Activated T-cell treated with anti-CD3 and anti-CD28 coated beads, Interleukin-2, amount 50 U/mL, for 72 hours (primary cell): ENCODE measurements at regions not wholly inside any gene's neighbourhood (a gene's known extent, or its start where the extent isn't known, plus 50 kb on each side); places are given as distances from the start of the nearest gene placed in this dataset.
A peak's percentile ranks its signal among the peaks of the same experiment; 100 is the strongest.
"Not testable (repeated sequence)": the region's sequence is repeated elsewhere in the genome, so short reads cannot be mapped to it uniquely, and the experiment has no call there.

Experiments
- ATAC-seq, 2 donors: fragments of 150-1000 bp; cut with Tn5 transposase; replicated peaks in 1 of 2; 2 replicates each; pipeline ENCODE4 v1.10.0; 2021; ENCODE audit warnings: moderate library complexity in 2 of 2, mild to moderate bottlenecking in 1 of 2
- DNase-seq, 2 donors: peaks; one replicate each; pipeline ENCODE4 v3.0.0; 2021 to 2022; ENCODE audit warnings: mixed read lengths in 1 of 2
- H3K27ac Mint-ChIP-seq: one replicate; pipeline ENCODE4 v1.8.0; 2022; ENCODE audit warnings: mild to moderate bottlenecking, moderate library complexity, mixed read lengths
- H3K27me3 Mint-ChIP-seq: one replicate; pipeline ENCODE4 v1.8.0; 2022; ENCODE audit warnings: low read depth, mixed read lengths
- H3K36me3 Mint-ChIP-seq, 2 donors: one replicate each; pipeline ENCODE4 v1.8.0; 2022; ENCODE audit warnings: mixed read lengths in 2 of 2, mild to moderate bottlenecking in 1 of 2; ENCODE audit not compliant: insufficient read depth in 2 of 2
- H3K4me1 Mint-ChIP-seq: one replicate; pipeline ENCODE4 v1.8.0; 2022; ENCODE audit warnings: low read depth, mixed read lengths
- H3K4me3 Mint-ChIP-seq, 2 donors: one replicate each; pipeline ENCODE4 v1.8.0; 2022; ENCODE audit warnings: mild to moderate bottlenecking in 2 of 2, mixed read lengths in 2 of 2, moderate library complexity in 2 of 2
- H3K9me3 Mint-ChIP-seq, 2 donors: one replicate each; pipeline ENCODE4 v1.8.0; 2022; ENCODE audit warnings: mixed read lengths in 2 of 2

DNA sequence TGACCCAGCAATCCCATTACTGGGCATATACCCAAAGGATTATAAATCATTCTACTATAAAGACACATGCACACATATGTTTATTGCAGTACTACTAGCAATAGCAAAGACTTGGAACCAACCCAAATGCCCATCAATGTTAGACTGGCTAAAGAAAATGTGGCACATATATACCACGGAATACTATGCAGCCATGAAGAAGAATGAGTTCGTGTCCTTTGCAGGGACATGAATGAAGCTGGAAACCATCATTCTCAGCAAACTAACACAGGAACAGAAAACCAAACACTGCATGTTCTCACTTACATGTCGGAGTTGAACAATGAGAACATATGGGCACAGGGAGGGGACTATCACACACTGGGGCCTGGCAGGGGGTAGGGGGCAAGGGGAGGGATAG, 183.0 kb downstream of the HACE1 start:
- H3K9me3 Mint-ChIP-seq, result peaks cover 9 to 19% of the 10 kb centered on the region in 2 donors
- H3K27ac Mint-ChIP-seq, H3K36me3 Mint-ChIP-seq, H3K27me3 Mint-ChIP-seq, ATAC-seq, DNase-seq, H3K4me3 Mint-ChIP-seq, H3K4me1 Mint-ChIP-seq: not testable (repeated sequence)

DNA sequence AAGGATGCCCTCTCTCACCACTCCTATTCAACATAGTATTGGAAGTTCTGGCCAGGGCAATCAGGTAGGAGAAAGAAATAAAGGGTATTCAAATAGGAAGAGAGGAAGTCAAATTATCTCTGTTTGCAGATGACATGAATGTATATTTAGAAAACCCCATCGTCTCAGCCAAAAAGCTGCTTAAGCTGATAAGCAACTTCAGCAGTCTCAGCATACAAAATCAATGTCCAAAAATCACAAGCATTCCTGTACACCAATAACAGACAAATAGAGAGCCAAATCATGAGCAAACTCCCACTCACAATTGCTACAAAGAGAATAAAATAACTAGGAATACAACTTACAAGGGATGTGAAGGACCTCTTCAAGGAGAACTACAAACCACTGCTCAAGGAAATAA, 184.6 kb downstream of the HACE1 start:
- not testable (repeated sequence) for H3K4me1 Mint-ChIP-seq, ATAC-seq, DNase-seq, H3K27ac Mint-ChIP-seq, H3K36me3 Mint-ChIP-seq, H3K27me3 Mint-ChIP-seq, H3K4me3 Mint-ChIP-seq
- peaks cover 9 to 19% of the 10 kb centered on the region in 2 donors for H3K9me3 Mint-ChIP-seq

- not testable (repeated sequence) for H3K4me1 Mint-ChIP-seq, H3K27ac Mint-ChIP-seq, H3K36me3 Mint-ChIP-seq, DNase-seq, H3K4me3 Mint-ChIP-seq, H3K27me3 Mint-ChIP-seq, ATAC-seq
- peaks cover 9 to 17% of the 10 kb centered on the region in 2 donors for H3K9me3 Mint-ChIP-seq
Measured at GRCh38 chr6:104673078-104673477, 186.6 kb downstream of the HACE1 start.

GRCh38 chr6:104671591-104671891, 188.2 kb downstream of the HACE1 start:
- H3K27me3 Mint-ChIP-seq, DNase-seq, H3K4me3 Mint-ChIP-seq, H3K4me1 Mint-ChIP-seq, H3K36me3 Mint-ChIP-seq, H3K27ac Mint-ChIP-seq, ATAC-seq: not testable (repeated sequence)
- H3K9me3 Mint-ChIP-seq, result peaks cover 9 to 14% of the 10 kb centered on the region in 2 donors

DNA sequence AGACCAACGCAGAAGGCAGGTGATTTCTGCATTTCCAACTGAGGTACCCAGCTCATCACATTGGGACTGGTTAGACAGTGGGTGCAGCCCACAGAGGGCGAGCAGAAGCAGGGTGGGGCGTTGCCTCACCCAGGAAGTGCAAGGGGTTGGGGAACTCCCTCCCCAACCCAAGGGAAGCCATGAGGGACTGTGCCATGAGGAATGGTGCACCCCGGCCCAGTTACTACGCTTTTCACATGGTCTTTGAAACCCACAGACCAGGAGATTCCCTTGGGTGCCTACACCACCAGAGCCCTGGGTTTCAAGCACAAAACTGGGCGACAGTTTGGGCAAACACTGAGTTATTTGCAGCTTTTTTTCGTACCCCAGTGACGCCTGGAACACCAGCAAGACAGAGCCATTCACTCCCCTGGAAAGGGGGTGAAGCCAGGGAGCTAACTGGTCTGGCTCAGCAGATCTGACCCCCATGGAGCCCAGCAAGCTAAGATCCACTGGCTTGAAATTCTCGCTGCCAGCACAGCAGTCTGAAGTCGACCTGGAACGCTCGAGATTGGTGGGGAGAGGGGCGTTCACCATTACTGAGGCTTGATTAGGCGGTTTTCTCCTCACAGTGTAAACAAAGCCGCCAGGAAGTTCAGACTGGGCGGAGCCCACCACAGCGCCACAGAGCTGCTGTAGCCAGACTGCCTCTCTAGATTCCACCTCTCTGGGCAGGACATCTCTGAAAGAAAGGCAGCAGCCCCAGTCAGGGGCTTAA, 188.7 kb downstream of the HACE1 start:
- H3K4me3 Mint-ChIP-seq, H3K36me3 Mint-ChIP-seq, H3K27ac Mint-ChIP-seq, DNase-seq, ATAC-seq, H3K4me1 Mint-ChIP-seq, H3K27me3 Mint-ChIP-seq: not testable (repeated sequence)
- peaks cover 9 to 17% of the 10 kb centered on the region in 2 donors for H3K9me3 Mint-ChIP-seq

DNA sequence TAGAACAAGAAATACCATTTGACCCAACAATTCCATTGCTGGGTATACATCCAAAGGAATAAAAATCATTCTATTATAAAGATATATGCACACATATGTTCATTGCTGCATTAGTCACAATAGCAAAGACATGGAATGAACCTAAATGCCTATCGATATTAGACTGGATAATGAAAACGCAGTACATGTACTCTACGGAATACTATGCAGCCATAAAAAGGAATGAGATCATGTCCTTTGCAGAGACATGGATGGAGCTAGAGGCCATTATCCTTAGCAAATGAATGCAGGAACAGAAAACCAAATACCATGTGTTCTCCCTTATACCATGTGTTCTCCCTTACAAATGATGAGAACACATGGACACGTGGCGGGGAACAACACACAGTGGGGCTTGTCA, 190.2 kb downstream of the HACE1 start:
- peaks cover 11 to 14% of the 10 kb centered on the region in 2 donors for H3K9me3 Mint-ChIP-seq
- H3K4me3 Mint-ChIP-seq, result no peak overlapping the region

GRCh38 chr6:104656235-104656634, 203.5 kb downstream of the HACE1 start:
- no peak for DNase-seq
- peaks cover 0 to 4% of the 10 kb centered on the region in 2 donors for H3K36me3 Mint-ChIP-seq
- H3K27me3 Mint-ChIP-seq, result peaks cover 13% of the 10 kb centered on the region
- peaks cover 4% of the 10 kb centered on the region in 2 donors for H3K9me3 Mint-ChIP-seq
- no peak for ATAC-seq
- H3K4me3 Mint-ChIP-seq, result no peak overlapping the region
- no peak overlapping the region for H3K27ac Mint-ChIP-seq
- no peaks in the 10 kb centered on the region for H3K4me1 Mint-ChIP-seq

More for the DNA sequence above, 190.2 kb downstream of the HACE1 start:
- H3K27ac Mint-ChIP-seq, result no peak overlapping the region
- no peaks in the 10 kb centered on the region for H3K4me1 Mint-ChIP-seq
- H3K27me3 Mint-ChIP-seq, result peaks cover 6% of the 10 kb centered on the region
- no peak for DNase-seq
- ATAC-seq, result no peak
- peaks cover 6 to 7% of the 10 kb centered on the region in 2 donors for H3K36me3 Mint-ChIP-seq

DNA sequence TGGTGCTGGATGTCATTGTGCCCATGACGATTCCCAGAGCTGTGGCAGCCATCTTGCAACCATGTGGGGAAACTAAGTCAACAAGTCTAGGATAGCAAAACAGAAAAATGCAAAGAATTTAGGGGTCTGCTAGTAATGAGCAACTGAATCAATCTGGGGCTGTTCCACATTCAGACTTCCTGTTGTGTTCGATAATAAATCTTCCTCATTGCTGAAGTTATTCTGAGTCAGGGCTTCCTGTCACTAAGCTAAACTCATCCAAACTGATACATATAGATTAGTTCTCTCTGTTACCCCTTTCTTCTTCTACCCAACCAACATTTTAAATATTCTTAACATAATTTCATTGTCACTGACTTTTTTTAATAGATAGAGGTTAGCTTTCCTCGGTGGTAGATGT, 205.9 kb downstream of the HACE1 start:
- ATAC-seq (no peak), DNase-seq (no peak)
- Mint-ChIP-seq H3K4me1 (no peaks in the 10 kb centered on the region), H3K9me3 (peaks cover 0 to 4% of the 10 kb centered on the region in 2 donors), H3K36me3 (peaks cover 0 to 1% of the 10 kb centered on the region in 2 donors), H3K27me3 (peaks cover 13% of the 10 kb centered on the region), H3K27ac (no peak overlapping the region), H3K4me3 (no peak overlapping the region)

- Mint-ChIP-seq H3K4me3 (no peak overlapping the region), H3K27ac (no peak overlapping the region), H3K27me3 (peaks cover 16% of the 10 kb centered on the region), H3K36me3 (no peaks in the 10 kb centered on the region), H3K9me3 (no peaks in the 10 kb centered on the region), H3K4me1 (no peaks in the 10 kb centered on the region)
- ATAC-seq (no peak), DNase-seq (no peak)
Measured at GRCh38 chr6:104648347-104648746, 211.4 kb downstream of the HACE1 start.

- Mint-ChIP-seq H3K36me3 (no peaks in the 10 kb centered on the region), H3K9me3 (peaks cover 0 to 2% of the 10 kb centered on the region in 2 donors), H3K4me3 (no peak overlapping the region), H3K4me1 (no peaks in the 10 kb centered on the region), H3K27ac (no peak overlapping the region), H3K27me3 (peaks cover 16% of the 10 kb centered on the region)
- ATAC-seq, result no peak
- DNase-seq, result no peak
Measured at GRCh38 chr6:104644848-104645247, 214.9 kb downstream of the HACE1 start.

- Mint-ChIP-seq H3K4me3 (no peak overlapping the region), H3K27ac (no peak overlapping the region), H3K4me1 (peaks cover 6% of the 10 kb centered on the region), H3K9me3 (peaks cover 0 to 2% of the 10 kb centered on the region in 2 donors), H3K36me3 (no peaks in the 10 kb centered on the region), H3K27me3 (peaks cover 12% of the 10 kb centered on the region)
- DNase-seq, result no peak
- no peak for ATAC-seq
Measured at GRCh38 chr6:104642871-104643270, 216.8 kb downstream of the HACE1 start.

- DNase-seq, result no peak
- H3K36me3 Mint-ChIP-seq, result no peaks in the 10 kb centered on the region
- H3K4me1 Mint-ChIP-seq, result peaks cover 6% of the 10 kb centered on the region
- ATAC-seq, result no peak
- no peak overlapping the region for H3K4me3 Mint-ChIP-seq
- peaks cover 0 to 2% of the 10 kb centered on the region in 2 donors for H3K9me3 Mint-ChIP-seq
- peaks cover 5% of the 10 kb centered on the region for H3K27me3 Mint-ChIP-seq
- no peak overlapping the region for H3K27ac Mint-ChIP-seq
Measured at GRCh38 chr6:104640761-104641160, 219.0 kb downstream of the HACE1 start.

DNA sequence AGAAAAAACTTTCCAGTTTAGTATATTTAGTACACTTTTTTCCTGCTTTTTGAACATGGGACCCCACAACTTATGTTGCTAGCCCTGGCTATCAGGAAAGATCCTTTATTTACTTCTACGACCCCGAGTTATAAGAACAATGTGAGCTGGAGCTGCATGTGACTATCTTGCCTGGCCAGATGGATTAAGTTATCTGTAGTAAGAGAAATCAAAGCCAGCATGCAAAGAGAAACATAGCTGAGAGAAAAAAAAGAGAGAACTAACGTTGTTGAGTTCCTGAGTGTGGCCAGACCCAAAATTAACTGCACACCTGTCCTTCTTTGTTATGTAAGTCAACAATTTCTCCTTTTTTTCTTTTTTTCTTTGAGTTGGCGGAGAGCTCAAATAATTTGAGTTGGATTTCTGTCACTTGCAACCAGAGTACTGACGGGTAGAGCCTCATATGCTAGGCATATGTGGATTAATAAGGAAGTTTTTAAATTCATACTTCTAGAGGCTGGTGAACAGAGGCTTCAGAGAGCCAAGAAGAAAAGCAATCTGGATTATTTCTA, 219.5 kb downstream of the HACE1 start:
- DNase-seq (no peak), ATAC-seq (no peak)
- Mint-ChIP-seq H3K27ac (no peak overlapping the region), H3K9me3 (peaks cover 0 to 2% of the 10 kb centered on the region in 2 donors), H3K36me3 (no peaks in the 10 kb centered on the region), H3K4me1 (peaks cover 6% of the 10 kb centered on the region), H3K4me3 (no peak overlapping the region), H3K27me3 (no peaks in the 10 kb centered on the region)

DNA sequence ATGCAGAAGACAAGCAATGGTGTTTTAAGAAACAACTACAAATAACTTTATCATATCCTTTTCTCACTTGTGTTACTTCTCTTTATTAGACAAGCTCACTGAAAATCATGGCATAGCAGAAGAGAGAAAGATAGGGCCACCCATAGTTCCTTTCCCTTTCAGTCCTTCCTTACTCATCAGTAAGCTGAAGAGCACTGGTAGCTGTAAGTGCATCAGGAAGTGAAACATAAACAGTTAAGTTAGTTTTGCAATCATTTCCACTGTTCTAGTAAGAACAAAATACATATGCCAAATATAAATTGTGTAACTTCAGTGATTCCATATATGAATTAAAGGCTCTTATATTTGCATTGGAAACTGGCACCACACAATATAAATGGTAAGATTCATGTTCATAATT, 220.1 kb downstream of the HACE1 start:
- DNase-seq, result no peak
- H3K4me1 Mint-ChIP-seq, result peaks cover 6% of the 10 kb centered on the region
- H3K9me3 Mint-ChIP-seq, result peaks cover 0 to 2% of the 10 kb centered on the region in 2 donors
- no peaks in the 10 kb centered on the region for H3K27me3 Mint-ChIP-seq
- peak in 1 of 2 donors; percentile 33 for ATAC-seq
- H3K27ac Mint-ChIP-seq, result no peak overlapping the region
- no peak overlapping the region for H3K4me3 Mint-ChIP-seq
- no peaks in the 10 kb centered on the region for H3K36me3 Mint-ChIP-seq
